Stimulated activated CD4-positive, alpha-beta T cell treated with anti-CD3 and anti-CD28 coated beads, Interleukin-15, amount 100 ng/mL, for 24 hours (primary cell): ENCODE measurements at regions not wholly inside any gene's neighbourhood (a gene's known extent, or its start where the extent isn't known, plus 50 kb on each side); places are given as distances from the start of the nearest gene placed in this dataset.

Experiments used
- DNase-seq: peaks from one replicate; pipeline ENCODE4 v3.0.0-alpha.2; 2020

GRCh38 chr2:146532509-146533147 is 1312.2 kb upstream of the ACVR2A start:
- no peak for DNase-seq

- DNase-seq = no peak
Observed at GRCh38 chr2:146532009-146532408, 1312.8 kb upstream of the ACVR2A start.

GRCh38 chr2:146530886-146531285 is 1313.9 kb upstream of the ACVR2A start:
- DNase-seq = no peak

DNA sequence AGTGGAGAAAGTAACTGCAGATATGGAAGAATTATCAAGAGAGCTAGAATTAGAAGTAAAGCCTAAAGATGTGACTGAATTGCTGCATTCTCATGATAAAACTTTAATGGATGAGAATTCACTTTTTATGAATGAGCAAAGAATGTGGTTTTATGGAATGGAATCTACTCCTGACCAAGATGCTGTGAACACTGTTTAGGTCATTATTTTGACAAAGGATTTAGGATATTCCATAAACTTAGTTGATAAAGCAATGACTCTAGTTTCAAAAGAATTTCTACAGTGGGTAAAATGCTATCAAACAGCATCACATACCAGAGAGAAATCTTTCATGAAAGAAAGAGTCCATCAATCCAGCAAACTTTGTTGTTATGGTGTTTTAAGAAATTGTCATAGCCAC is 1317.7 kb upstream of the ACVR2A start:
- no peak for DNase-seq

GRCh38 chr2:146523196-146523595 is 1321.6 kb upstream of the ACVR2A start:
- DNase-seq = no peak

- no peak for DNase-seq
Observed at GRCh38 chr2:146506851-146507250, 1338.0 kb upstream of the ACVR2A start.

GRCh38 chr2:146503366-146503765 is 1341.5 kb upstream of the ACVR2A start:
- DNase-seq = no peak

- no peak for DNase-seq
Observed at GRCh38 chr2:146496248-146496647, 1348.6 kb upstream of the ACVR2A start.

- no peak for DNase-seq
Observed at GRCh38 chr2:146489386-146489785, 1355.4 kb upstream of the ACVR2A start.

- DNase-seq = no peak
Observed at GRCh38 chr2:146481629-146482028, 1363.2 kb upstream of the ACVR2A start.

DNA sequence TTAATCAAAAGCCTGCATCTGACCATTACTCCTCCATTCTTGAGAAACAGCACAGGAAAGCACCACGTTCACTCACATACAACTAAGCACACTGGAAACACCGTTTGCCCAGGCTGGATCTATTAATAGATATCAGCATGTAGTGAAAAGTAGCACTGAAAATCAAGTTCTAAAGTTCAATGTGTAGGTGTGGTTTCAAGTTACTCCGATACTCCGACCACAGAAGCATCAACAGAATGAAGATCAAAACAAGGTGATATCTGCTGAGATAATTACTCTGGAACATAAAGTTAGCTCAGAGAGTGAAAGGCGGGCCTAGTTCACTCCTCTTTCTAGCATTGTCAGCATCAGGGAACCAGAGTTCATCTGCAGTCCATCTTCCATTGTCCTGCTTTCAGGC is 1367.4 kb upstream of the ACVR2A start:
- DNase-seq = no peak

GRCh38 chr2:146468578-146468977 is 1376.3 kb upstream of the ACVR2A start:
- no peak for DNase-seq

DNA sequence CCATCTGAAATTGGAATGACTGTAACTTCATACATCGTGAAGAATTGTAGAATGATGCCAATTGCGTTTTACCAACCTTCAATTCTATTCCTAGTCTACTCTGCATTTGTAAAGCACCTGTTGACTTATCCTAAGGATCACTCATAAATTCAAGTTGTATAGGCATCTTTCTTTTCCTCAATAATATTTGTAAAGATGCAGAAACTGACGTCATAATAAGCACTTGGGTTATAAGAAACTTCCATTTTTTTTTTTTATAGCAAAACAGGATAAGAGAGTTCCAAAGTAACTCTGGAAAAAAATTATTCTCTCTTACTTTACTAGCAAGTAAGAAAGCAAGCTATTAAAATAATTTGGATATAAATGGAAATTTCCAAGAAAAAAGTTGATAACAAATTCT is 1377.4 kb upstream of the ACVR2A start:
- no peak for DNase-seq

DNA sequence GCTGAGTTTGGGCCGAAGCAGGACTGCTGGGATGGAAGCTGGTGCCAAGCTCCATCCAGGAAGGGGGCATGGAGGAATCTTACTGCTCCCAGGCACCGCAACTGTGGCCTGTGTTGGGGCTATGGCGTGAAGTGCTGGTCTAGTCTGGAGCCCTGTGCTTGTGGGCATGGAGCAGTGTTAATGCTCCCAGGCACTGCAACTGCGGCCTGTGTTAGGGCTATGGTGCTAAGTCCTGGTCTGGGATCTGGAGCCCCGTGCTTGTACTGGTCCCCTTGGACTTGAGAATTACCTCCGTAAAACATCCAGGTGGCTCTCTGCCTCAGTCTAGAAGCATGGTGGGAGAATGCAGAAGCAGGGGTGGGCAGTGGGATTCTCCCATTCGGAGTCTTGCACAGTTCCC is 1379.4 kb upstream of the ACVR2A start:
- no peak for DNase-seq

GRCh38 chr2:146461068-146461467 is 1383.8 kb upstream of the ACVR2A start:
- DNase-seq = no peak

GRCh38 chr2:146458585-146458984 is 1386.2 kb upstream of the ACVR2A start:
- DNase-seq = no peak

- no peak for DNase-seq
Observed at GRCh38 chr2:146457221-146457620, 1387.6 kb upstream of the ACVR2A start.

- DNase-seq = no peak
Observed at GRCh38 chr2:146455325-146455724, 1389.5 kb upstream of the ACVR2A start.

DNA sequence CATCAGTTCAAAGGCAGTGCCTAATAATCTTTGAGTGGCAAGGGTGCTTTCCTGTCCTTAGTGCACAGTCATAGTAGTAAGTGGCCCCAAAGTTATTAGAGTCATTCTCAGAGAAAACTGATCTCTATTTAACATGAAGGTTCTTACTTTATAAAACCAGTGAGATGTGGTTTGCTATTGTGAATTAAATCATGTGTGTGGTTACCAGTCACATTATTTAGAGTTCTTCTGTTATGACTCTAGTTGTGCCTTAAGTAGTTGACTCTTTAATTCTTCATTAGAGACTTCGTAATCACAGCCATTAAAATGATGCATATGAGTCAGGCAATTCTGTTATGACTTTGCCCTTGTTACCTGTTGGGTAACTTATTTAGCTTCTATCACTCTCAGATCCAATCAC is 1392.9 kb upstream of the ACVR2A start:
- DNase-seq = no peak

GRCh38 chr2:146450131-146450530 is 1394.7 kb upstream of the ACVR2A start:
- no peak for DNase-seq

DNA sequence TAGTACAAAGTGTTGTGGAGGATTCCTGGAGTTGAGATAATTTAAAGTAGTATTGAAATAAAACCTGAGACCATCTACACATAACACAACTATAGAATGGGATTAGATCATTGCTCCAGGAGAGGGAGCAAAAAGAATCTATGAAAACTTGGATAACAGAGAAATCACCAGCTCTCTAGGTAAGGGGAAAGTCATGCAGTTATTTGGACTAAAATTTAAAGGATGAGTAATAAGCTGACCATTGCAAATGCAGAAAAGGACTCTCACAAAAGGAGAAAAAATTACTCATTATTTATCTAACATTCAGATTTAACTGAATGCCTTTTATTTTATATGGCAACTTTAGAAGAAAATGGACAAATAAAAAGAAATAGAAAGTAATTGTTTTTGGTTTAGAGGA is 1399.8 kb upstream of the ACVR2A start:
- DNase-seq = no peak

- DNase-seq = no peak
Observed at GRCh38 chr2:146444085-146444484, 1400.7 kb upstream of the ACVR2A start.

GRCh38 chr2:146438246-146438645 is 1406.6 kb upstream of the ACVR2A start:
- no peak for DNase-seq

- DNase-seq = no peak
Observed at GRCh38 chr2:146437712-146438111, 1407.1 kb upstream of the ACVR2A start.

DNA sequence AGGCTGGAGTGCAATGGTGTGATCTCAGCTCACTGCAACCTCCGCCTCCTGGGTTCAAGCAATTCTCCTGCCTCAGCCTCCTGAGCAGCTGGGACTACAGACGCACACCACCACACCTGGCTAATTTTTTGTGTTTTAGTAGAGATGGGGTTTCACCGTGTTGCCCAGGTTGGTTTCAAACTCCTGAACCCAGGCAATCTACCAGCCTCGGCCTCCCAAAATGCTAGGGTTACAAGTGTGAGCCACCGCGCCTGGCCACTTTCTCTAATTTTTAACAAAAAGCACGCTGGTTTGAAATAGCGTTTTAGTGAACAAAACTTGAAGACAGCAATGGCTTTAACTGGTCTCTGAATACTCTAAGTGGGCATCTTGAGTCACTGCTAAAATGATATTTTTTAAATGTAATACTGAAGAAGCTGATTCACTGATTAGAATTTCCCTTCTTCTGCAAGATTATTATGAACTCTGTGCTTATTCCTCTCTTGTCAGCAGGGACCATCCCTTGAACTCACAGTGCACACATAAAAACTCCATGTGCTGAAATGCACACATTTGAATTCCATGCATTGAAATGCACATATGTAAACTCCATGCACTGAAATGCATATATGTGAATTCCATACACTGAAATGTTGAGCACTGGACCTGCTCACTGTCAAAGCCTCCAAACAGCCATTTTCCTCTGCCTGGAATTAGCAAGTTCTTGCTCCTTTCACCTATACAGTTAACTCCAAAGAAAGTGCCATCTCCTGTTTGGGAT is 1411.5 kb upstream of the ACVR2A start:
- no peak for DNase-seq
